ENCODE measurements at regions not wholly inside any gene's neighbourhood (a gene's known extent, or its start where the extent isn't known, plus 50 kb on each side); places are given as distances from the start of the nearest gene placed in this dataset.
"Not testable (repeated sequence)": the region's sequence is repeated elsewhere in the genome, so short reads cannot be mapped to it uniquely, and the experiment has no call there.

DNA sequence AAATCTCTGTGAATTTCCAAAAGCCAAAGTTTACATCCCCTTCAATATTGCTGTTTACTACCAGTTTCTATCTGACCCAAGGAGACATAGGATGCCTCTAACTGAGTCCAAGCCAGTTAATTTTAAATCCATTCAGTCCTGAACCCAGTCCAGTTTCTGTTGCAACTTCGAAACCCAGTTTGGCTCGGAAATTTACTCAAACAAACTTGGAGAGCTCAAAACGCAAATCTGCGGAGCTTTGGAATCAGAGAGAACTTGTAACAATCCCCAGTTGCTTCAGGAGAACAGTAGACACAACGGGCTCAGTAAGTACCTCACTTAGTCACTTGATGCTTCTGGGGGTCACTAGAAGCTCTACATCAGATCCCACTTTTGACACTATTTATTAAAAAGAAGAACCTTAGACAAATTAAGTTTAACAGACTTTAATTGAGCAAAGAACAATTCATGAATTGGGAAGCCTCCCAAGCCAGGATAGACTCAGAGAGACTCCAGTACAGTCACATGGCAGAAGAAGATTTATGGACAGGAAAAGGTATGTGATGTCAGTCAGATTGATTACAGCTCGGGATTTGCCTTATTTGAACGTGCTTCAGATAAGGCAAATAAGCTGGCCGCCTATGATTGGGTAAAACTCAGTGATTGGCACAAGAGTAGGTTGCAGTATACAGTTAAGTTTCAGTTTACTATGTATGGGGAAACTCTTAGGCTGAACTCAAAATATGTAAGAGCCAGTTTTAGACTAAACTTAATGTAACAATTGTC, 118.0 kb downstream of the RFPL4B start:
- DNase-seq = no peak

DNA sequence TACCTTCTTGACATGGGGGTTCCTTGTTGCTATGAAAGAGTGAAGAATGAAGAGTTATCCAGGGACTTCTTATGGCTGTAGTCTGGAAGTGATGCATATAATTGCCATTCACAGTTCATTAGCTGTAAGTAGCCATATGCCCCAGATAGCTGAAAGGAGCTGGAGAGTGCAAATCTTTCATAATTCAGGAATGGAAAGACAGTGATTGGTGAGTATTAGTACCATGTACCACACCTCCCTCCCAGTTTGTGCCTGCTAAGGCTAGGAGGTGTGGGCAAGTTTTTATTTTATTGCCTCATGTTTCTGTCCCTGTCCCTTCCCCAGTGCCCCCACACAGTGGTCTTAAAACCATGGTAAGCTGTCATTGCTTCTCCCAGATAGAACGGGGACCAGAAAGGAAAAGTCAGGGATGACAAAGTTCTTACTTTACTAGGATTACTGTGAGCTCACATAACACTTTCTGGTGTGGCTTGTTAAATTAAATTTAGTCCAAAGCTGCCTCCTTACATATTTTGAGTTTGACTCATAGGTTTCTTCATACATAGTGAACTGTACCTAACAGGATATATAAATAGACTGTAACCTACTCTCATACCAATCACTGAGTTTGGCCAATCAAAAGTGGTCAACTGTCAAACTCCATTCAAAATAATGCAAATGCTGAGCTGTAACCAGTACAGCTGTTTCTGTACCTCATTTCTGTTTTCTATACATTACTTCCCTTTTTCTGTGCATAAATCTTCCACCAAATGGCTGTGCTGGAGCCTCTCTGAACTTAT, 119.4 kb downstream of the RFPL4B start:
- no peak for DNase-seq

- DNase-seq = no peak
Measured at GRCh38 chr6:112468359-112468758, 121.2 kb downstream of the RFPL4B start.

DNA sequence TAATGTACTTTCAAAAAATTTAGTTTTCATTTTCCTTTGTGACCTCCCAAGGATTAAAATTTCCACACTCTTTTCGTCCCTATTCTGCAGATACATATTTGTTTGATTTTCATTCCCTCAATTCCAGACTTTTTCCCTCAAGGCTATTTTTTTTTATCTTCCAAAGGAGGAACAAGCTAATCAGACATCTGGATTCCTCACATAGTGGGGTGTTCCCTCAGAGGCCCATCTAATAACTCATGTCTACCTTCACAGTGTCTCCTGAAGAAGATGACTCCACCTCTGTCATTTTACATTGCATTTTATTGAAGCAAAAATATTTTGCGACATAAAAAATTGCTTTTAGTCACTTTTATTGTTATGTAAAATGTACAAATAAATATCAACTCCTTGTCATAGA, 122.2 kb downstream of the RFPL4B start:
- no peak for DNase-seq

GRCh38 chr6:112470376-112470775, 123.2 kb downstream of the RFPL4B start:
- DNase-seq = no peak

DNA sequence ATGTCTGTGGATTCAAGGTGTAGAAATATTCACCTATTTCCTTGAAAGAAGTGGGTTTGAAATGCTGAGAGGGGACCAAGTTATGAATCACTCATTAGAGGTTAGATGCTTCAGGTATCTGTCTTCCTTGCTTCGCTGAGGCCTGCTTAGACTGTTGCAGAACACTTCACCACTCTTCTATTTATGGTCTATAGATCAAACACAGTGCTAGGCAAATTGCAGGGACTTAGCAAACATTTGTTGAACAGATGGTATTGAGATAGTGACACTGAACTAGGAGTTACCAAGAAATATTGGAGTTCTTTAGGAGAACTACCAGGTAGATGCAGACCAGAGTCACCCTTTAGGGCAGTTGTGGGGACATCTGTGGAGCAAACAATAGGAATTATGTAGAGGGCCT, 123.8 kb downstream of the RFPL4B start:
- DNase-seq = no peak

- DNase-seq = no peak
Measured at GRCh38 chr6:112475083-112475482, 128.0 kb downstream of the RFPL4B start.

- DNase-seq = no peak
Measured at GRCh38 chr6:112477125-112477524, 130.0 kb downstream of the RFPL4B start.

- DNase-seq = no peak
Measured at GRCh38 chr6:112478036-112478435, 130.9 kb downstream of the RFPL4B start.

GRCh38 chr6:112479975-112480374, 132.8 kb downstream of the RFPL4B start:
- not testable (repeated sequence) for DNase-seq

DNA sequence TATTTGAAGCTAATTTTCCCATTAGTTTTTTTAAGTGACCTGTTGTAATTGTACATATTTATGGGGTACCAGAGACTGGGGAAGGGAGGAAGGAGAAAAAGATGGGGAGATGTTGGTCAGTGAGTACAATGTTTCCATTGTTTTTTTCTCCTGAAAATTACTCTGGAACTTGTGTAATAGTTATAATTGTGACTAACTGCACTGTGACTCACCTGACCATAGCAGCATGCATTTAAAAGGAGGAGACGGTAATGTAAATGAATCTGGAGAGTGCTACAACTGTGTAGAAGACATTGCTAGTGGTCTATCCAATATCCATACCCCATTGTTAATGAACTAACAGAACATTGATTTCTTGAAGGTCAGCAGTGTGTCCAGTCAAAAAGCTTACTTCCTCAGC, 133.4 kb downstream of the RFPL4B start:
- no peak for DNase-seq

DNA sequence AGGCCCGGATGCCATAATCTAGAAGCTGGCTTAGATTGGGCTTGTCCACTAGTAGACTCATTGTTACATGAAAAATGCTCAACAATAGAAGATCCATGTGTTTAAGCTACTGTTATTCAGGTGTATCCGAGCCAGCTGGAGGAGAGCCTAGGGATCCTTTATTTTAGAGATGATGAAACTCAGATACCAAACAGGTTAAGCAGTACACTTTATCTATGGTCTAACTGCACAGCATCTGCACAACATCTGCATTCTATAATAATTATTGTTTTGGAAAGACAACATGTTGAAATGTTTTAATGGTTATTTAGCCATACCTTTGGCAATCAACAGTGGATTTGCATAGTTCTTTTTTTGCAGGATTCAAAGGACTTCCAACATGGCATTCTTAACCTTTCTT, 134.1 kb downstream of the RFPL4B start:
- DNase-seq = no peak

GRCh38 chr6:112482373-112482772, 135.2 kb downstream of the RFPL4B start:
- DNase-seq = no peak

- DNase-seq = no peak
Measured at GRCh38 chr6:112485120-112485826, 138.1 kb downstream of the RFPL4B start.

DNA sequence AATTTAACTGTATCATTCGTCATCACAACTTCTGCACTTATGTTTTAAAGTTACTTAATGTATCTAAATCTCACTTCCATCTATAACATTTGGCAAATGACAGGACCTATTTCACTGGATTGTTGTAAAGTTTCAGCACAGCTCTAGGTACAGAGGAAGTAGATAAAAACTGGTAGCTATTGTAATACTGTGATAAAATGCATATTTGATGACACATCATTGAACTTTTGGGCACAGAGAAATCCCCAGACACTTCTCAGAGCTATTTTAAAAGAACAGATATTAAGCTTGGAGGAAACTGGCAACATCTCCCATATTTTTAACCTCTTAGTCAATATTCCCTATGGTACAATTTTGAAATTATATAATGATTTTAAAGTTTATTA, 138.7 kb downstream of the RFPL4B start:
- no peak for DNase-seq

- DNase-seq = no peak
Measured at GRCh38 chr6:112486454-112486853, 139.3 kb downstream of the RFPL4B start.

DNA sequence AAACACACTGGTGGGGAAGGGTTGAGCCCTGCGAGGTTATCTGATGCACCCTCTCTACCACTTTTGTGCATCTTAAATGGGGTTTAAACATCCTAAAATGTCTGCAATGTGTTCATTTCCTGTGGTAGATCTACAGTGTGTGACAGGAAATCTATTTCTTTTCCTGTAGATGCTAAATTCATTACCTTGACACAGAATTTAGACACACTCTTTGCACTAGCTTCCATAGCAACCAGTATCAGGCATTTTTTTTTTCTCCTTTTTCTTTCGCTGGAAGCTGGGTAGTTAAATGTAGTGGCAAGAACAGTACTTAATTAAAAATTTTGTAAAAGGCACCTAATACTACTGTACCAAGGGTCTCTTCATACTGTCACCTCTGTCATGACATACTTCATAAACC, 141.1 kb downstream of the RFPL4B start:
- DNase-seq = no peak

DNA sequence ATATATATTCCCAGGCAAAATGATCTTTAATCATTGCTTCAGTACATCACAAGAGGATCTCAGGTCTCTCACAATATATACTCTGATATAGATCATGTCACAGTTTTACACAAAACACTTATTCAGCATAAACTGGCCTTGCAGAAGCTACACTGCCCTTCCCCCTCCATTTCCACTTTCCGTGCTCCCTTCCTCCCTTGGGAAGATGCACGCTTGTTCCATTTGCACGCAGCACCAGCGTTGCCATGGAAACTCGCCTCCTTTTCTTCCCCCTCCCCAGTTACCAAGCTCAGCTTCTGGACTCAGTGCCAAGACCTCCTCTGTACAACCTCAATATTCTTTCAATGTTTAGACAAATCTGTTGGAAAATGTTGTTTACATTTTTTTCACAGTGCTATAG, 154.6 kb downstream of the RFPL4B start:
- DNase-seq = no peak

- no peak for DNase-seq
Measured at GRCh38 chr6:112502351-112503090, 155.4 kb downstream of the RFPL4B start.

DNA sequence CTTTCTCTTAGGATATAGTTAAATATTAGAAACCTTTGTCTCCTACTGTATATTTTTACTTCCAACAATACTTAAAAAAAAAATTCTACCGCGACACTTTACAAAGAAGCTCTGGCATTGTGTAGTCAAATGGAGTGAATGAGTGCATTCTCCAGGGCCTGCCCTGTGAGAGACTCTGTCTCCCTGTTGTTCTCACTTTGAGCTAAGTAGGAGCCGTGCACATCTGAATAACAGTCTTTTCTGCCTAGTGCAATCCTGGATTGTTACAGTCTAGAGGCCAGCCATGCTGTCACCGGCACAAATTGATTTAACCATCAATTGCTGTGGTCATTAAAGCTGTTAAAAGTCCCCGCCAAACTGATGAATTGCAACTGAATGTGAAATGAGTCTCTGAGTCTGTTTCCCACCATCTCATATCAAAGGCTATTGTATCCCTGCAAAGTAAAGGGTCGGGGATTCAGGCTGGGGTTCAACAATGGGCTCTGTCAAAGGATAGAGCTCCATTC, 156.0 kb downstream of the RFPL4B start:
- no peak for DNase-seq

DNA sequence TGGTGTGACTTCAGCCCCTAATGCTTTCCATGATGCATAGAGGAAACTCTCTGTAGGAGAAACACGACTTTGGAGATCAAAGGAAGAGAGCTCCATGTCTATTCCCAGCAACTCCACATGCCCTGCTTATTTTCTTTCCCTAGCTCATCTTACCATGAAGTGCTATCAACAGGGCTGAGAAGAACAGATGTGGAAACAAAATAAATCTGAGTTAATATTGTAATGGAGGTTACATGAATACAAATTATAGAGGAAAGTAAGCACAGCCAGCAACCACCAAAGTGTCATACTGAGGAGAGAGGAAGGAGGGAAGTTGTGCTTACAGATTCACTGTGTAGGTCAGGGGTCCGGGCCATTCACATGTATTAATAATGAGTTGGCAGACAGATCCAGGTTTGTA, 157.5 kb downstream of the RFPL4B start:
- no peak for DNase-seq

DNA sequence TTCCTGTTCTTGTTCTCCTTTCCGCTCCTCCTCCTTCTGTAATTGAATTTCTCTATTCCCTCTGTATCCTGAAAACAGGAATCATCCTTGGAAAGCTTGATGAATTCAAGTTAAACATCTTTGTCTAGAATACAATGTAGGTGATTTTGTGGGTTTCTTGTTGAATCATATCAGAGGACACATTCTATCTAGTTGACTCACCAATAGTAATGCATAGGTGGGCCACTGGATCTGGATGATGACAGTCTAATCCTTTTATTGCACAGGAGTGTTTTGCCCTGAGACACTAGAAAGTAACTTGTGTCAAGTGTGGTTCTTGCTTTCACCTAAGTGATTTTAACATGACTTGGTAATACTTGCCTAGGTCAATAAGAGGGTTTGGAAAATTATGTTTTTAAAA, 164.3 kb downstream of the RFPL4B start:
- no peak for DNase-seq

GRCh38 chr6:112513175-112513574, 166.0 kb downstream of the RFPL4B start:
- DNase-seq = no peak
